Common myeloid progenitor, CD34-positive (primary cell): ENCODE measurements at regions not wholly inside any gene's neighbourhood (a gene's known extent, or its start where the extent isn't known, plus 50 kb on each side); places are given as distances from the start of the nearest gene placed in this dataset.

ENCODE experiments used
- CTCF ChIA-PET: fragments of 350-600 bp; sonication (Branson Sonifier 250); formaldehyde crosslinking; loops from one replicate; lab custom pipeline; 2021; ENCODE audit warnings: antibody characterized with exemption; lab: Charles Lee
- POLR2A ChIA-PET: fragments of 350-600 bp; sonication (Branson Sonifier 250); formaldehyde crosslinking; loops from one replicate; lab custom pipeline; 2021; ENCODE audit warnings: antibody characterized with exemption; lab: Charles Lee
- DNase-seq, 3 donors: peaks; one replicate each; pipeline versions ENCODE4 v3.0.0 to v3.0.0-alpha.2; 2013
- H3K27ac ChIP-seq, 2 experiments: 1 replicate in 1 of 2; 2 replicates in 1 of 2; pipeline ENCODE4 v1.7.0; 2013; ENCODE audit warnings: inconsistent platforms in 2 of 2, low read length in 2 of 2, mild to moderate bottlenecking in 2 of 2, low read depth in 1 of 2, moderate library complexity in 1 of 2; ENCODE audit not compliant: severe bottlenecking in 2 of 2, insufficient read depth in 1 of 2, poor library complexity in 1 of 2
- H3K27me3 ChIP-seq, 5 experiments: replicated peaks in 2 of 5; 1 replicate in 3 of 5; 2 replicates in 2 of 5; pipeline versions ENCODE4 v1.6.1 to v1.7.0; 2013; ENCODE audit warnings: low read length in 4 of 5, mild to moderate bottlenecking in 2 of 5, moderate library complexity in 2 of 5, inconsistent platforms in 1 of 5; ENCODE audit not compliant: insufficient read depth in 5 of 5, control insufficient read depth in 4 of 5
- H3K36me3 ChIP-seq, 4 experiments: 1 replicate in 2 of 4; 2 replicates in 2 of 4; pipeline versions ENCODE4 v1.6.1 to v1.7.0; 2013; ENCODE audit warnings: low read length in 3 of 4, control low read depth in 1 of 4, mild to moderate bottlenecking in 1 of 4; ENCODE audit not compliant: control insufficient read depth in 4 of 4, insufficient read depth in 4 of 4
- H3K4me1 ChIP-seq, 4 experiments: 1 replicate in 3 of 4; 2 replicates in 1 of 4; pipeline versions ENCODE4 v1.6.1 to v1.7.1; 2013; ENCODE audit warnings: low read length in 3 of 4, mild to moderate bottlenecking in 3 of 4, control low read depth in 1 of 4, inconsistent platforms in 1 of 4, moderate library complexity in 1 of 4; ENCODE audit not compliant: control insufficient read depth in 4 of 4, insufficient read depth in 4 of 4; ENCODE audit errors: control extremely low read depth in 1 of 4
- H3K4me3 ChIP-seq, 7 experiments: 1 replicate in 4 of 7; 2 replicates in 3 of 7; pipeline versions ENCODE4 v1.5.1 to v1.7.0; 2013; ENCODE audit warnings: mild to moderate bottlenecking in 7 of 7, low read length in 6 of 7, moderate library complexity in 6 of 7, inconsistent platforms in 2 of 7, low read depth in 2 of 7, control low read depth in 1 of 7; ENCODE audit not compliant: insufficient read depth in 4 of 7, control insufficient read depth in 1 of 7; ENCODE audit errors: extremely low read depth in 1 of 7
- H3K9me3 ChIP-seq, 5 experiments: 1 replicate in 4 of 5; 2 replicates in 1 of 5; pipeline versions ENCODE4 v1.6.1 to v1.7.1; 2013; ENCODE audit warnings: low read length in 4 of 5, mild to moderate bottlenecking in 2 of 5, inconsistent platforms in 1 of 5, low read depth in 1 of 5, moderate library complexity in 1 of 5; ENCODE audit not compliant: control insufficient read depth in 4 of 5, insufficient read depth in 2 of 5; ENCODE audit errors: control extremely low read depth in 1 of 5
- WGBS: methylation state at CpG from one replicate; pipeline ENCODE4 v1.1.5; 2013; ENCODE audit not compliant: insufficient coverage; 5-methylcytosine and 5-hydroxymethylcytosine counted together

DNA sequence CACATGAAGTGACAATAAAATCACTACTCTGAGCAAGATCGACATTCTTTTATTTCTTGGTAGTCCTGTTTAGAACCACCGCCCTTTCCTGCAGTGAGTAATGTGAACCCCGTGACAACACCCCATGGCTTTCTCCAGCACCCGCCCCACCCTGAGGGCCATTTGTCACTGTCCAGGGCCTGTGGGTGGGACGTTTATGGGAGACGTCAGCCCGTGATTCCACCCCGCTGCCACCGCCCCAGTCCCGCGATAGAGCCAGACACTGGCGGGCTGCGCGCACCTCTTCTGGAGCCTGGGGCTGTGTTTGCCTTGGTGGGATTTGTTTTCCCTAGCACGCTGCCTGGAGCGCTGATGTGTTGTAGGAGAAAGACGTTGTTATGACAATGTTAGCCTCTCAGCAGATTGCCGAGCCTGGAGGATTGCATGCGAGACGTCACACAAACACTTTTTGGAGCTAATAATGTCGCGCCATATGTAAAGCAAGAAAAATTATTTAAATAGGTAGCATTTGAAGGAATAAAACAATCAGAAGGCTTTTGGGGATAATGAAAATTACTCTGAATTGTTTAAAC, 263.7 kb downstream of the TEX29 start:
- Histone ChIP-seq H3K4me3 (no peak overlapping the region), H3K27ac (no peak overlapping the region), H3K9me3 (peaks cover 0 to 6% (median 0%) of the 10 kb centered on the region in 5 experiments), H3K36me3 (no peaks in the 10 kb centered on the region), H3K4me1 (no peaks in the 10 kb centered on the region), H3K27me3 (no peaks in the 10 kb centered on the region)
- POLR2A ChIA-PET = no interaction called here
- DNase-seq = no peak
- CTCF ChIA-PET = no interaction called here
- 88% methylated on average over 12 of the region's 22 CpGs for WGBS

- 95% methylated on average over 13 of the region's 13 CpGs for WGBS
- DNase-seq = no peak
- Histone ChIP-seq H3K36me3 (no peaks in the 10 kb centered on the region), H3K27me3 (no peaks in the 10 kb centered on the region), H3K9me3 (peaks cover 0 to 2% (median 0%) of the 10 kb centered on the region in 5 experiments), H3K27ac (no peak overlapping the region), H3K4me1 (no peaks in the 10 kb centered on the region), H3K4me3 (no peak overlapping the region)
- POLR2A ChIA-PET = no interaction called here
- CTCF ChIA-PET = no interaction called here
Observed at GRCh38 chr13:111584870-111585269, 264.4 kb downstream of the TEX29 start.

DNA sequence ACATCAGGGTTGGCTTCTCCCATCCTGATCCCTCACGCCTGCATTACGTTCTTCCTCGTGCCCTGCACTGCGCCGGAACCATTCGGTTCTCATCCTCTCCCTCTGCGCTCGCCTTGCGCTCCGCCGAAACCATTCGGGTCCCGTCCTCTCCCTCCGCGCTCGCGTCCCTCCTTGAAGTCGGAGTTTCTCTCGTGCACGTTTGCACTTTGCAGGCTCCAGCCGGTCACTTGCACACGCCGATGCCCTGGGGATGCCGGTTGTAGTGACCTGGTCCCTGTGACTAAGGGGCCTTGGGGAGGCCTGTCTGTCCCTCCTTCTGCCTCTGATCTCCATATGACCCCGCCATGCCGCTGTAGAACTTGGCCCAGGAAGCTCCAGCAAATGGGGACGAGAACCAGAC, 265.8 kb downstream of the TEX29 start:
- H3K27me3 ChIP-seq = no peaks in the 10 kb centered on the region
- H3K4me3 ChIP-seq = no peak overlapping the region
- ChIA-PET POLR2A (no interaction called here), CTCF (no interaction called here)
- 92% methylated on average over 24 of the region's 27 CpGs for WGBS
- DNase-seq = no peak
- H3K36me3 ChIP-seq = no peaks in the 10 kb centered on the region
- H3K9me3 ChIP-seq = no peaks in the 10 kb centered on the region
- H3K27ac ChIP-seq = no peak overlapping the region
- H3K4me1 ChIP-seq = no peaks in the 10 kb centered on the region

DNA sequence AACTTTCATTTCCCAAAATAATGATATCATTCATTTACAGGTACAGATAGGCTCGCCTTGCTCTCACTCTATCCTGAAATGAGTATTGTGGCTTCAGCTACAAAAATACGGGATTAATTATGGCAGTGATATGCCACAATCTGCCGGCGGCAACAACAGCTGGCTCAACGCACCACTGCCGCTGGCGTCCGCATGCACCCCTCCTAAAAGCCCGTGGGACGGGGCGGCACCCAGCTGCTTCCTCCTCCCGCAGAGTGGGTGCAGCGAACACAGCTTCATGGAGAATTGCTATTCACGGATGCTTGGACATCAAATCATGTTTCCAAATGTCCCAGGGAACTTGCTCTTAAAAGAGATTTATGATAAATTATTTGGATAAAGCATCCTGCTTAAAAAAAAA, 266.8 kb downstream of the TEX29 start:
- no peaks in the 10 kb centered on the region for H3K9me3 ChIP-seq
- no peaks in the 10 kb centered on the region for H3K27me3 ChIP-seq
- ChIA-PET CTCF (no interaction called here), POLR2A (no interaction called here)
- DNase-seq = no peak
- no peaks in the 10 kb centered on the region for H3K4me1 ChIP-seq
- WGBS = 96% methylated on average over 14 of the region's 14 CpGs
- no peaks in the 10 kb centered on the region for H3K36me3 ChIP-seq
- H3K27ac ChIP-seq = no peak overlapping the region
- no peak overlapping the region for H3K4me3 ChIP-seq

DNA sequence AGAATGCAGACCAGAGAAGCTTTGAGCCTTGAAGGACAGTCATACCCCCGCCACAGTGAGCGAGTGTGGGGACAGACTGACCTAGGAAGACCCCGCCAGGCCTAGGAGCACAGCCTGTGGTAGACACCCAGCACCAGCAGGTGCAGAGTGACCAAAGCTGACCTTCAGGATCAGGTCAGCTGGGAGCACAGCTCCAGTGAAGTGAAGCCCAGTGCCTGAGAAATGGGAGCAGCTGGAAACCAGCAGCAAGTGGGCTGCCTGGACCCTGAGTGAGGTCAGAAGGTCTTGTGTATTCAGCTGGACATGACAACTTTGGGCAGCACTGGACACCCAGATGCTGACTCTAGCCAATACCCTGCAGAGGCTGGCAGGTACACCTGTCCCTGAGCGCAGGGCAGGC, 268.9 kb downstream of the TEX29 start:
- WGBS = 43% methylated on average over 2 of the region's 4 CpGs

DNA sequence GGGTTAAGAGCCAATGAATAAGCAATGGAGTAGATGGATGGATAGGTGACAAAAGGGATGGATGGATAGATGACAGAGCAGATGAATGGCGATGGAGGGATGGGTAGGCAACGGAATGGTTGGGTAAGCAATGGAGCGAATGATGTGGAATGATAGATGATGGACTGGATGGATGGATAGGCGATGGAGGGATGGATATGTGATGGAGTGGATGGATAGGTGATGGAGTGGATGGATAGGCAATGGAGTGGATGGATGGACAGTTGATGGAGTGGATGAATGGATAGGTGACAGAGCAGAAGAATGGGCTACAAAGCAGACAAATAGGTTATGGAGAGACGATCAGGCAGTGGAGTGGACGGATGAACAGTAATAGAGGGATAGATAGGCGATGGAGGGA, 269.6 kb downstream of the TEX29 start:
- Histone ChIP-seq H3K4me1 (no peaks in the 10 kb centered on the region), H3K27me3 (no peaks in the 10 kb centered on the region), H3K36me3 (no peaks in the 10 kb centered on the region), H3K9me3 (peaks cover 0 to 6% (median 0%) of the 10 kb centered on the region in 5 experiments), H3K27ac (no peak overlapping the region), H3K4me3 (no peak overlapping the region)
- CTCF ChIA-PET = no interaction called here
- POLR2A ChIA-PET = no interaction called here
- DNase-seq = no peak
- WGBS = 99% methylated on average over 7 of the region's 7 CpGs

More for the DNA sequence above, 268.9 kb downstream of the TEX29 start:
- CTCF ChIA-PET = no interaction called here
- Histone ChIP-seq H3K9me3 (peaks cover 0 to 2% (median 0%) of the 10 kb centered on the region in 5 experiments), H3K4me3 (no peak overlapping the region), H3K4me1 (no peaks in the 10 kb centered on the region), H3K36me3 (no peaks in the 10 kb centered on the region), H3K27me3 (no peaks in the 10 kb centered on the region), H3K27ac (no peak overlapping the region)
- DNase-seq = no peak
- POLR2A ChIA-PET = no interaction called here

- ChIA-PET POLR2A (no interaction called here), CTCF (no interaction called here)
- no peak for DNase-seq
- Histone ChIP-seq H3K9me3 (peaks cover 0 to 7% (median 0%) of the 10 kb centered on the region in 5 experiments), H3K36me3 (no peaks in the 10 kb centered on the region), H3K4me1 (no peaks in the 10 kb centered on the region), H3K4me3 (no peak overlapping the region), H3K27ac (no peak overlapping the region), H3K27me3 (no peaks in the 10 kb centered on the region)
- WGBS = 98% methylated on average over 13 of the region's 14 CpGs
Observed at GRCh38 chr13:111590796-111591195, 270.4 kb downstream of the TEX29 start.
